Lower leg skin (tissue), 3 donors: ENCODE measurements at regions not wholly inside any gene's neighbourhood (a gene's known extent, or its start where the extent isn't known, plus 50 kb on each side); places are given as distances from the start of the nearest gene placed in this dataset.

Experiments
- CTCF ChIP-seq, 3 donors: fragments of 450-650 bp; IDR thresholded peaks; one replicate each; pipeline ENCODE4 v1.5.1; 2016; ENCODE audit warnings: antibody characterized with exemption in 3 of 3, mild to moderate bottlenecking in 3 of 3, moderate library complexity in 2 of 3
- POLR2A ChIP-seq, 2 donors: fragments of 450-650 bp; IDR thresholded peaks; one replicate each; pipeline ENCODE4 v1.6.1; 2016 to 2017; ENCODE audit warnings: antibody characterized with exemption in 2 of 2, mild to moderate bottlenecking in 1 of 2, moderate library complexity in 1 of 2

DNA sequence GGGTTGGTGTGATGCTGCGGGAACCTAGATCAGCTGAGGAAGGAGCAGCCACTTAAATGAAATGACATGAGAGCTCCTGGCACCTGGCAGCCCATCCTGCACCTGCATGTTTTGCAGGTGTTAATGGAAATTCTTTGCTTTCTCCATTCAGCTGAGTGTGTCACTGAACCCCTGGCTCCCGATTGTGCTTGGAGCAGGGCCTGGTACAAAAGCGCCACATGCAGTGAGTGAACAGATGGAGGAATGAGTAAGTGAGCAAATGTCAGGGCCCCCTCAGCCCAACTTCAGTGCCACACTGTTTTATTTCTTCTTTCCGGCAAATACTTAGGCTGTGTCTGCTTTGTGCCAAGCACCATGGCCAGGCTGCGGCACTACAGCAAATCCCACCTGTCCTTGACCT is 132.2 kb downstream of the ASB7 start:
- no peak for TF ChIP-seq CTCF (IDR thresholded peaks at IDR 0.05)
- TF ChIP-seq POLR2A (IDR thresholded peaks at IDR 0.05), result no peak
